ENCODE measurements at regions not wholly inside any gene's neighbourhood (a gene's known extent, or its start where the extent isn't known, plus 50 kb on each side); places are given as distances from the start of the nearest gene placed in this dataset.

DNA sequence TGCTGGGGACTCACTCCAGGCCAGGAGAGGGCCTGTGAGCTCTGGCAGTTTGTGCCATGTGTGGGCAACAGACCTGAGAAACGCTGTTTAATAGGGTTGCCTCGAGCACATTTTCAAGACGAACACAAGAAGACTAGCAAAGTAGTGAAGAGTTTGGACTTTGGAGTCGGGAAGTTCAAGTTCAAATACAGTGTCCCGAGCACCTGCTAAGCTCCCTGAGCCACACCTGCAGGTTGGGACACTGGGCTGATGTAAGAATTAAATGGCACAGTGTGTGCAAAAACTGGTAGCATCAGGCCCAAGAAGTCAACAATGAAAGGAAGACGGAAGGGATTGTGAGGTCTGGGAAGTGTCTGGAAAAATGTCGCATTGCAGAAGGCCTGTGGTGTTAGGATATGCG lies 112.8 kb upstream of the PABPC3 start:
- no peak for DNase-seq (ENCODE audit: low spot score)
- peaks cover 29% of the 10 kb centered on the region for H3K4me1 Mint-ChIP-seq
- no peaks in the 10 kb centered on the region for H3K36me3 Mint-ChIP-seq
- ChIA-PET CTCF (interaction anchor here (0.5 to 2.1 kb wide), 2 partner anchors 12 to 18 kb away, joined by 5 to 6 read pairs; no protein-coding TSS in a partner anchor), POLR2A (no interaction called here)
- H3K9me3 Mint-ChIP-seq = no peaks in the 10 kb centered on the region
- peaks cover 4% of the 10 kb centered on the region for H3K27me3 Mint-ChIP-seq (ENCODE audit: low read depth)
- no peak overlapping the region for H3K27ac Mint-ChIP-seq
- TF ChIP-seq CREM (CRISPR knock-in tag; IDR thresholded peaks at IDR 0.05) = no peak
- no peak for TF ChIP-seq MYBL2 (CRISPR knock-in tag; IDR thresholded peaks at IDR 0.05)
- TF ChIP-seq ETV6 (CRISPR knock-in tag; IDR thresholded peaks at IDR 0.05) = no peak
- no peak for TF ChIP-seq ESRRA (CRISPR knock-in tag; IDR thresholded peaks at IDR 0.05; ENCODE audit: borderline replicate concordance)
- TF ChIP-seq JUN (CRISPR knock-in tag; IDR thresholded peaks at IDR 0.05) = no peak
- TF ChIP-seq, protein P1, sequence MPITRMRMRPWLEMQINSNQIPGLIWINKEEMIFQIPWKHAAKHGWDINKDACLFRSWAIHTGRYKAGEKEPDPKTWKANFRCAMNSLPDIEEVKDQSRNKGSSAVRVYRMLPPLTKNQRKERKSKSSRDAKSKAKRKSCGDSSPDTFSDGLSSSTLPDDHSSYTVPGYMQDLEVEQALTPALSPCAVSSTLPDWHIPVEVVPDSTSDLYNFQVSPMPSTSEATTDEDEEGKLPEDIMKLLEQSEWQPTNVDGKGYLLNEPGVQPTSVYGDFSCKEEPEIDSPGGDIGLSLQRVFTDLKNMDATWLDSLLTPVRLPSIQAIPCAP (CRISPR knock-in tag; IDR thresholded peaks at IDR 0.05) = no peak
- no peak for TF ChIP-seq TEAD4 (CRISPR knock-in tag; IDR thresholded peaks at IDR 0.05)
- no peak for TF ChIP-seq ZNF671 (CRISPR knock-in tag; IDR thresholded peaks at IDR 0.05)
- no peak for TF ChIP-seq SMAD4 (CRISPR knock-in tag; IDR thresholded peaks at IDR 0.05)
- no peak for TF ChIP-seq ZNF138 (CRISPR knock-in tag; conservative IDR thresholded peaks at IDR 0.05)
- TF ChIP-seq ATF1 (CRISPR knock-in tag; IDR thresholded peaks at IDR 0.05) = no peak
- TF ChIP-seq, protein P2, sequence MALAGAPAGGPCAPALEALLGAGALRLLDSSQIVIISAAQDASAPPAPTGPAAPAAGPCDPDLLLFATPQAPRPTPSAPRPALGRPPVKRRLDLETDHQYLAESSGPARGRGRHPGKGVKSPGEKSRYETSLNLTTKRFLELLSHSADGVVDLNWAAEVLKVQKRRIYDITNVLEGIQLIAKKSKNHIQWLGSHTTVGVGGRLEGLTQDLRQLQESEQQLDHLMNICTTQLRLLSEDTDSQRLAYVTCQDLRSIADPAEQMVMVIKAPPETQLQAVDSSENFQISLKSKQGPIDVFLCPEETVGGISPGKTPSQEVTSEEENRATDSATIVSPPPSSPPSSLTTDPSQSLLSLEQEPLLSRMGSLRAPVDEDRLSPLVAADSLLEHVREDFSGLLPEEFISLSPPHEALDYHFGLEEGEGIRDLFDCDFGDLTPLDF (CRISPR knock-in tag; IDR thresholded peaks at IDR 0.05) = no peak
- no peak for TF ChIP-seq ZNF396 (CRISPR knock-in tag; IDR thresholded peaks at IDR 0.05; ENCODE audit: borderline replicate concordance)
- TF ChIP-seq, protein P3, sequence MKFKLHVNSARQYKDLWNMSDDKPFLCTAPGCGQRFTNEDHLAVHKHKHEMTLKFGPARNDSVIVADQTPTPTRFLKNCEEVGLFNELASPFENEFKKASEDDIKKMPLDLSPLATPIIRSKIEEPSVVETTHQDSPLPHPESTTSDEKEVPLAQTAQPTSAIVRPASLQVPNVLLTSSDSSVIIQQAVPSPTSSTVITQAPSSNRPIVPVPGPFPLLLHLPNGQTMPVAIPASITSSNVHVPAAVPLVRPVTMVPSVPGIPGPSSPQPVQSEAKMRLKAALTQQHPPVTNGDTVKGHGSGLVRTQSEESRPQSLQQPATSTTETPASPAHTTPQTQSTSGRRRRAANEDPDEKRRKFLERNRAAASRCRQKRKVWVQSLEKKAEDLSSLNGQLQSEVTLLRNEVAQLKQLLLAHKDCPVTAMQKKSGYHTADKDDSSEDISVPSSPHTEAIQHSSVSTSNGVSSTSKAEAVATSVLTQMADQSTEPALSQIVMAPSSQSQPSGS (CRISPR knock-in tag; IDR thresholded peaks at IDR 0.05; ENCODE audit: borderline replicate concordance, low read depth) = no peak
- TF ChIP-seq, protein P4, sequence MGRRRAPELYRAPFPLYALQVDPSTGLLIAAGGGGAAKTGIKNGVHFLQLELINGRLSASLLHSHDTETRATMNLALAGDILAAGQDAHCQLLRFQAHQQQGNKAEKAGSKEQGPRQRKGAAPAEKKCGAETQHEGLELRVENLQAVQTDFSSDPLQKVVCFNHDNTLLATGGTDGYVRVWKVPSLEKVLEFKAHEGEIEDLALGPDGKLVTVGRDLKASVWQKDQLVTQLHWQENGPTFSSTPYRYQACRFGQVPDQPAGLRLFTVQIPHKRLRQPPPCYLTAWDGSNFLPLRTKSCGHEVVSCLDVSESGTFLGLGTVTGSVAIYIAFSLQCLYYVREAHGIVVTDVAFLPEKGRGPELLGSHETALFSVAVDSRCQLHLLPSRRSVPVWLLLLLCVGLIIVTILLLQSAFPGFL (CRISPR knock-in tag; IDR thresholded peaks at IDR 0.05; ENCODE audit: borderline replicate concordance) = no peak
- no peak for ATAC-seq
- H3K4me3 Mint-ChIP-seq = no peak overlapping the region

DNA sequence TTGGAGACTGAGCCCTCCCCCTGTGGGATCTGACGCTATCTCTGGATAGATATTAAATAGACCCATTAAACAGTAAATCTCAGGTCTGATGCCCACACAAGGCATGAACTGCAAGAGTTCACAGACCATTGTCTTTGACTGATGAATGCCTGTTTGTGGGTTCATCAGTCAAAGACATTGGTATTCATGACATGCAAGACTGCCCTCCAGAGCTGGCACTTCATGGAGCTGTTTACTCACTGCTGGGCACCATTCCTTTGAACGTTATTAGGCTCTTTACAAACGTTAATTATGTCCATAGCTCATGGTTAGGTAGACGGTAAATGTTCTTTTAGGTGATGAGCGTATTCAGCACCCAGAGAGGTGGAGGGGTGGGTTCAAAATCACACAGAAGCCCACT lies 111.8 kb upstream of the PABPC3 start:
- ChIA-PET CTCF (no interaction called here), POLR2A (no interaction called here)
- Mint-ChIP-seq H3K27ac (no peak overlapping the region), H3K4me1 (peaks cover 35% of the 10 kb centered on the region), H3K27me3 (ENCODE audit: low read depth) (peaks cover 11% of the 10 kb centered on the region), H3K4me3 (no peak overlapping the region), H3K9me3 (no peaks in the 10 kb centered on the region), H3K36me3 (no peaks in the 10 kb centered on the region)
- no peak for ATAC-seq
- DNase-seq (ENCODE audit: low spot score) = no peak
- TF ChIP-seq NFYB (CRISPR knock-in tag; conservative IDR thresholded peaks at IDR 0.05; ENCODE audit: low read depth) (no peak), IRF2 (CRISPR knock-in tag; IDR thresholded peaks at IDR 0.05; ENCODE audit: borderline replicate concordance, low read depth) (no peak), ZNF671 (CRISPR knock-in tag; IDR thresholded peaks at IDR 0.05) (no peak), NR2C2 (CRISPR knock-in tag; IDR thresholded peaks at IDR 0.05) (no peak), ZNF232 (CRISPR knock-in tag; IDR thresholded peaks at IDR 0.05) (no peak), SMAD4 (CRISPR knock-in tag; IDR thresholded peaks at IDR 0.05) (no peak)
- TF ChIP-seq, protein P5, sequence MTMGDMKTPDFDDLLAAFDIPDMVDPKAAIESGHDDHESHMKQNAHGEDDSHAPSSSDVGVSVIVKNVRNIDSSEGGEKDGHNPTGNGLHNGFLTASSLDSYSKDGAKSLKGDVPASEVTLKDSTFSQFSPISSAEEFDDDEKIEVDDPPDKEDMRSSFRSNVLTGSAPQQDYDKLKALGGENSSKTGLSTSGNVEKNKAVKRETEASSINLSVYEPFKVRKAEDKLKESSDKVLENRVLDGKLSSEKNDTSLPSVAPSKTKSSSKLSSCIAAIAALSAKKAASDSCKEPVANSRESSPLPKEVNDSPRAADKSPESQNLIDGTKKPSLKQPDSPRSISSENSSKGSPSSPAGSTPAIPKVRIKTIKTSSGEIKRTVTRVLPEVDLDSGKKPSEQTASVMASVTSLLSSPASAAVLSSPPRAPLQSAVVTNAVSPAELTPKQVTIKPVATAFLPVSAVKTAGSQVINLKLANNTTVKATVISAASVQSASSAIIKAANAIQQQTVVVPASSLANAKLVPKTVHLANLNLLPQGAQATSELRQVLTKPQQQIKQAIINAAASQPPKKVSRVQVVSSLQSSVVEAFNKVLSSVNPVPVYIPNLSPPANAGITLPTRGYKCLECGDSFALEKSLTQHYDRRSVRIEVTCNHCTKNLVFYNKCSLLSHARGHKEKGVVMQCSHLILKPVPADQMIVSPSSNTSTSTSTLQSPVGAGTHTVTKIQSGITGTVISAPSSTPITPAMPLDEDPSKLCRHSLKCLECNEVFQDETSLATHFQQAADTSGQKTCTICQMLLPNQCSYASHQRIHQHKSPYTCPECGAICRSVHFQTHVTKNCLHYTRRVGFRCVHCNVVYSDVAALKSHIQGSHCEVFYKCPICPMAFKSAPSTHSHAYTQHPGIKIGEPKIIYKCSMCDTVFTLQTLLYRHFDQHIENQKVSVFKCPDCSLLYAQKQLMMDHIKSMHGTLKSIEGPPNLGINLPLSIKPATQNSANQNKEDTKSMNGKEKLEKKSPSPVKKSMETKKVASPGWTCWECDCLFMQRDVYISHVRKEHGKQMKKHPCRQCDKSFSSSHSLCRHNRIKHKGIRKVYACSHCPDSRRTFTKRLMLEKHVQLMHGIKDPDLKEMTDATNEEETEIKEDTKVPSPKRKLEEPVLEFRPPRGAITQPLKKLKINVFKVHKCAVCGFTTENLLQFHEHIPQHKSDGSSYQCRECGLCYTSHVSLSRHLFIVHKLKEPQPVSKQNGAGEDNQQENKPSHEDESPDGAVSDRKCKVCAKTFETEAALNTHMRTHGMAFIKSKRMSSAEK (CRISPR knock-in tag; IDR thresholded peaks at IDR 0.05; ENCODE audit: borderline replicate concordance) = no peak
- TF ChIP-seq, protein P6, sequence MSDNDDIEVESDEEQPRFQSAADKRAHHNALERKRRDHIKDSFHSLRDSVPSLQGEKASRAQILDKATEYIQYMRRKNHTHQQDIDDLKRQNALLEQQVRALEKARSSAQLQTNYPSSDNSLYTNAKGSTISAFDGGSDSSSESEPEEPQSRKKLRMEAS (CRISPR knock-in tag; IDR thresholded peaks at IDR 0.05) = no peak
- TF ChIP-seq, protein P7, sequence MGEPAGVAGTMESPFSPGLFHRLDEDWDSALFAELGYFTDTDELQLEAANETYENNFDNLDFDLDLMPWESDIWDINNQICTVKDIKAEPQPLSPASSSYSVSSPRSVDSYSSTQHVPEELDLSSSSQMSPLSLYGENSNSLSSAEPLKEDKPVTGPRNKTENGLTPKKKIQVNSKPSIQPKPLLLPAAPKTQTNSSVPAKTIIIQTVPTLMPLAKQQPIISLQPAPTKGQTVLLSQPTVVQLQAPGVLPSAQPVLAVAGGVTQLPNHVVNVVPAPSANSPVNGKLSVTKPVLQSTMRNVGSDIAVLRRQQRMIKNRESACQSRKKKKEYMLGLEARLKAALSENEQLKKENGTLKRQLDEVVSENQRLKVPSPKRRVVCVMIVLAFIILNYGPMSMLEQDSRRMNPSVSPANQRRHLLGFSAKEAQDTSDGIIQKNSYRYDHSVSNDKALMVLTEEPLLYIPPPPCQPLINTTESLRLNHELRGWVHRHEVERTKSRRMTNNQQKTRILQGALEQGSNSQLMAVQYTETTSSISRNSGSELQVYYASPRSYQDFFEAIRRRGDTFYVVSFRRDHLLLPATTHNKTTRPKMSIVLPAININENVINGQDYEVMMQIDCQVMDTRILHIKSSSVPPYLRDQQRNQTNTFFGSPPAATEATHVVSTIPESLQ (CRISPR knock-in tag; IDR thresholded peaks at IDR 0.05) = no peak
- TF ChIP-seq, protein P8, sequence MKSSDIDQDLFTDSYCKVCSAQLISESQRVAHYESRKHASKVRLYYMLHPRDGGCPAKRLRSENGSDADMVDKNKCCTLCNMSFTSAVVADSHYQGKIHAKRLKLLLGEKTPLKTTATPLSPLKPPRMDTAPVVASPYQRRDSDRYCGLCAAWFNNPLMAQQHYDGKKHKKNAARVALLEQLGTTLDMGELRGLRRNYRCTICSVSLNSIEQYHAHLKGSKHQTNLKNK (CRISPR knock-in tag; IDR thresholded peaks at IDR 0.05) = no peak
- TF ChIP-seq, protein P9, sequence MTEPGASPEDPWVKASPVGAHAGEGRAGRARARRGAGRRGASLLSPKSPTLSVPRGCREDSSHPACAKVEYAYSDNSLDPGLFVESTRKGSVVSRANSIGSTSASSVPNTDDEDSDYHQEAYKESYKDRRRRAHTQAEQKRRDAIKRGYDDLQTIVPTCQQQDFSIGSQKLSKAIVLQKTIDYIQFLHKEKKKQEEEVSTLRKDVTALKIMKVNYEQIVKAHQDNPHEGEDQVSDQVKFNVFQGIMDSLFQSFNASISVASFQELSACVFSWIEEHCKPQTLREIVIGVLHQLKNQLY (CRISPR knock-in tag; IDR thresholded peaks at IDR 0.05) = no peak
